PC-9 (cell line): ENCODE measurements at regions not wholly inside any gene's neighbourhood (a gene's known extent, or its start where the extent isn't known, plus 50 kb on each side); places are given as distances from the start of the nearest gene placed in this dataset.

Source experiments
- BruUV-seq: library from RNA; stranded (reverse); fragments of 400-500 nt; replicated peaks from 2 replicates; lab custom pipeline; 2021; lab: Mats Ljungman, UMichigan
- CTCF ChIA-PET: fragments of 300-600 bp; sonication (Branson Sonifier 250); formaldehyde crosslinking; loops from one replicate; lab custom pipeline; 2022; ENCODE audit warnings: antibody characterized with exemption; lab: Charles Lee
- POLR2A ChIA-PET: fragments of 300-600 bp; sonication (Branson Sonifier 250); formaldehyde crosslinking; loops from one replicate; lab custom pipeline; 2022; ENCODE audit warnings: antibody characterized with exemption; ENCODE audit not compliant: unreplicated experiment; lab: Charles Lee
- DNase-seq, 2 experiments: peaks; one replicate each; pipeline versions ENCODE4 v3.0.0 to v3.0.0-alpha.2; 2015 to 2022; ENCODE audit warnings: mixed read lengths in 1 of 2
- H2AFZ ChIP-seq: fragments of 200-600 bp; sonication (generic); 2 replicates; pipeline ENCODE4 v1.8.1; 2017; ENCODE audit warnings: antibody characterized with exemption
- H3F3A ChIP-seq: fragments of 200-600 bp; sonication (generic); 2 replicates; pipeline ENCODE4 v1.8.1; 2017; ENCODE audit warnings: antibody characterized with exemption, mild to moderate bottlenecking, low read depth; ENCODE audit not compliant: insufficient read depth
- H3K27ac ChIP-seq: fragments of 200-600 bp; sonication (generic); 2 replicates; pipeline ENCODE4 v1.6.1; 2016; ENCODE audit warnings: mixed run types
- H3K27me3 ChIP-seq: fragments of 200-600 bp; sonication (generic); 2 replicates; pipeline ENCODE4 v1.6.1; 2016; ENCODE audit warnings: low read depth, mixed run types; ENCODE audit not compliant: insufficient read depth
- H3K36me3 ChIP-seq: fragments of 200-600 bp; sonication (generic); 2 replicates; pipeline ENCODE4 v1.6.1; 2016; ENCODE audit warnings: low read depth, mixed run types
- H3K4me1 ChIP-seq: fragments of 200-600 bp; sonication (generic); replicated peaks from 2 replicates; pipeline ENCODE4 v1.6.1; 2016; ENCODE audit warnings: mixed run types; ENCODE audit not compliant: insufficient read depth
- H3K4me2 ChIP-seq: fragments of 200-600 bp; sonication (generic); 2 replicates; pipeline ENCODE4 v1.6.1; 2017; ENCODE audit warnings: mixed run types
- H3K4me3 ChIP-seq: fragments of 200-600 bp; sonication (generic); 2 replicates; pipeline ENCODE4 v1.6.1; 2016; ENCODE audit warnings: mixed run types
- H3K79me2 ChIP-seq: fragments of 200-600 bp; sonication (generic); 2 replicates; pipeline ENCODE4 v1.6.1; 2017; ENCODE audit warnings: low read depth, mixed run types
- H3K9me2 ChIP-seq: fragments of 200-600 bp; sonication (generic); 2 replicates; pipeline ENCODE4 v1.8.1; 2017; ENCODE audit warnings: mild to moderate bottlenecking; ENCODE audit not compliant: insufficient read depth
- H3K9me3 ChIP-seq: fragments of 200-600 bp; sonication (generic); 2 replicates; pipeline ENCODE4 v1.8.1; 2016; ENCODE audit warnings: low read depth; ENCODE audit not compliant: insufficient read depth
- H4K20me1 ChIP-seq: fragments of 200-600 bp; sonication (generic); 2 replicates; pipeline ENCODE4 v1.8.1; 2017; ENCODE audit not compliant: insufficient read depth
- EZH2 ChIP-seq: fragments of 200-600 bp; sonication (generic); IDR thresholded peaks from 2 replicates; pipeline ENCODE4 v1.8.0; 2017; ENCODE audit warnings: antibody characterized with exemption, low read depth
- intact Hi-C: fragments of 100-400 bp; cut with micrococcal nuclease; formaldehyde crosslinking; loops from one replicate; pipeline ENCODE4 v1.10.0; 2022; ENCODE audit not compliant: unreplicated experiment
- TF ChIP-seq, protein P1 (sequence below): fragments of 200-600 bp; sonication (generic); conservative IDR thresholded peaks from 2 replicates; pipeline ENCODE4 v1.6.1; 2017; ENCODE audit warnings: mixed run types, antibody characterized with exemption, mild to moderate bottlenecking, moderate library complexity

DNA sequence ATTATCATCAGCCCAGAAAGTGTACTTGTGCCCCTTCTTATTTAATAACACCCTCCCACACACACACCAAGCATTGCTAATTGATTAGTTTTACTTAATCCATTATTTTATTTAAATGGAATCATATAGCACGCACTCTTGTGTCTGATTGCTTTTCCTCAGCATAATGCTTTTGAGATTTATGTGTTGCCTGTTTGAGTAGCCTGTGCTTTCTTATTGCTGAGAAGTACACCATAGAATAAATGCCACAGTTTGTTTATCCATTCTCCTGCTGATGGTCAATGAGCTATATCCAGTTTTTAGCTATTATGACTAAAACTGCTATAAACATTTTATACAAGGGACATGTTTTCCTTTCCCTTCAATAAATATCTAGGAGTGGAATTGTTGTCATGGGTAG lies 409.9 kb upstream of the PDE3A start:
- no peak overlapping the region for H2AFZ ChIP-seq
- DNase-seq = no peak
- POLR2A ChIA-PET = no interaction called here
- no peak overlapping the region for H3K4me2 ChIP-seq
- CTCF ChIA-PET = no interaction called here
- no peak overlapping the region for H3K4me3 ChIP-seq
- H3K9me3 ChIP-seq = no peaks in the 10 kb centered on the region
- no peaks in the 10 kb centered on the region for H3K27me3 ChIP-seq
- TF ChIP-seq EZH2 = no peak
- TF ChIP-seq, protein P1, sequence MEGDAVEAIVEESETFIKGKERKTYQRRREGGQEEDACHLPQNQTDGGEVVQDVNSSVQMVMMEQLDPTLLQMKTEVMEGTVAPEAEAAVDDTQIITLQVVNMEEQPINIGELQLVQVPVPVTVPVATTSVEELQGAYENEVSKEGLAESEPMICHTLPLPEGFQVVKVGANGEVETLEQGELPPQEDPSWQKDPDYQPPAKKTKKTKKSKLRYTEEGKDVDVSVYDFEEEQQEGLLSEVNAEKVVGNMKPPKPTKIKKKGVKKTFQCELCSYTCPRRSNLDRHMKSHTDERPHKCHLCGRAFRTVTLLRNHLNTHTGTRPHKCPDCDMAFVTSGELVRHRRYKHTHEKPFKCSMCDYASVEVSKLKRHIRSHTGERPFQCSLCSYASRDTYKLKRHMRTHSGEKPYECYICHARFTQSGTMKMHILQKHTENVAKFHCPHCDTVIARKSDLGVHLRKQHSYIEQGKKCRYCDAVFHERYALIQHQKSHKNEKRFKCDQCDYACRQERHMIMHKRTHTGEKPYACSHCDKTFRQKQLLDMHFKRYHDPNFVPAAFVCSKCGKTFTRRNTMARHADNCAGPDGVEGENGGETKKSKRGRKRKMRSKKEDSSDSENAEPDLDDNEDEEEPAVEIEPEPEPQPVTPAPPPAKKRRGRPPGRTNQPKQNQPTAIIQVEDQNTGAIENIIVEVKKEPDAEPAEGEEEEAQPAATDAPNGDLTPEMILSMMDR = no peak
- no peaks in the 10 kb centered on the region for H3K4me1 ChIP-seq
- no peaks in the 10 kb centered on the region for H3K36me3 ChIP-seq
- BruUV-seq = no TSS peak
- no peaks in the 10 kb centered on the region for H3K79me2 ChIP-seq
- H3F3A ChIP-seq = no peaks in the 10 kb centered on the region
- no peaks in the 10 kb centered on the region for H4K20me1 ChIP-seq
- H3K27ac ChIP-seq = no peak overlapping the region
- no peaks in the 10 kb centered on the region; the same call in 1 of the 2 replicates for H3K9me2 ChIP-seq
- intact Hi-C loops = no loop called here

DNA sequence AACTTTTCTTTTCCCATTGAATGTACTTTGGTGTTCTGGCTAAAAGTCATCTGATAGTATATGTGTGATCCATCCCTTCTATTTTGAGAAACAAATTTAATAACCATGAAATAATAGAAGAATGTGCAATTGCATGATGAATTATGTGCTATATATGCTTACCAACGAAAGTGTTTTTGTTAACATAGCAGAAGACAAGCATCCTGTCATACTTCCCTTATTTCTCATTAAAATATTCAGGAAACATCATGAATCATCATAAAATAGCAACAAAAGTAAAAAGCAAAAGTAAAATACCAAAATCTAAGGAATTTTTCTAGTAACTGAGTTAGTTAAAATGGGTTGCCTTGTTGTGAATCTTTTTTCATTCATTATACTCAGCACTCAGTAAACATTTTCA lies 409.0 kb upstream of the PDE3A start:
- H3K79me2 ChIP-seq = no peaks in the 10 kb centered on the region
- ChIA-PET CTCF (no interaction called here), POLR2A (no interaction called here)
- BruUV-seq = no TSS peak
- no peak for TF ChIP-seq EZH2
- TF ChIP-seq, protein P1 = no peak
- H3K36me3 ChIP-seq = no peaks in the 10 kb centered on the region
- no peaks in the 10 kb centered on the region for H3F3A ChIP-seq
- no peak overlapping the region for H3K27ac ChIP-seq
- H3K27me3 ChIP-seq = no peaks in the 10 kb centered on the region
- H3K9me2 ChIP-seq = no peaks in the 10 kb centered on the region; the same call in 1 of the 2 replicates
- no peaks in the 10 kb centered on the region for H3K4me1 ChIP-seq
- H4K20me1 ChIP-seq = no peaks in the 10 kb centered on the region
- H3K9me3 ChIP-seq = no peaks in the 10 kb centered on the region
- no peak overlapping the region for H3K4me2 ChIP-seq
- no peak overlapping the region for H3K4me3 ChIP-seq
- no peak for DNase-seq
- no peak overlapping the region for H2AFZ ChIP-seq
- intact Hi-C loops = no loop called here

- H3K9me3 ChIP-seq = no peaks in the 10 kb centered on the region
- ChIA-PET POLR2A (no interaction called here), CTCF (no interaction called here)
- H2AFZ ChIP-seq = no peak overlapping the region
- DNase-seq = no peak
- intact Hi-C loops = no loop called here
- H3K9me2 ChIP-seq = no peaks in the 10 kb centered on the region; the same call in 1 of the 2 replicates
- no peak overlapping the region for H3K4me3 ChIP-seq
- H4K20me1 ChIP-seq = no peaks in the 10 kb centered on the region
- H3K27ac ChIP-seq = no peak overlapping the region
- TF ChIP-seq, protein P1 = no peak
- no peak for TF ChIP-seq EZH2
- no TSS peak for BruUV-seq
- no peaks in the 10 kb centered on the region for H3F3A ChIP-seq
- H3K36me3 ChIP-seq = no peaks in the 10 kb centered on the region
- no peaks in the 10 kb centered on the region for H3K4me1 ChIP-seq
- no peaks in the 10 kb centered on the region for H3K27me3 ChIP-seq
- no peak overlapping the region for H3K4me2 ChIP-seq
- H3K79me2 ChIP-seq = no peaks in the 10 kb centered on the region
These were observed 407.8 kb upstream of the PDE3A start for GRCh38 chr12:19960527-19960926.
